ENCODE measurements at regions not wholly inside any gene's neighbourhood (a gene's known extent, or its start where the extent isn't known, plus 50 kb on each side); places are given as distances from the start of the nearest gene placed in this dataset.

- TF ChIP-seq CTCF (IDR thresholded peaks at IDR 0.05) (no peak), POLR2A (IDR thresholded peaks at IDR 0.05) (no peak)
Observed at GRCh38 chr3:22101811-22102210, 350.8 kb upstream of the ZNF385D start.
